ENCODE measurements at regions not wholly inside any gene's neighbourhood (a gene's known extent, or its start where the extent isn't known, plus 50 kb on each side); places are given as distances from the start of the nearest gene placed in this dataset.
A peak's percentile ranks its signal among the peaks of the same experiment; 100 is the strongest.

DNA sequence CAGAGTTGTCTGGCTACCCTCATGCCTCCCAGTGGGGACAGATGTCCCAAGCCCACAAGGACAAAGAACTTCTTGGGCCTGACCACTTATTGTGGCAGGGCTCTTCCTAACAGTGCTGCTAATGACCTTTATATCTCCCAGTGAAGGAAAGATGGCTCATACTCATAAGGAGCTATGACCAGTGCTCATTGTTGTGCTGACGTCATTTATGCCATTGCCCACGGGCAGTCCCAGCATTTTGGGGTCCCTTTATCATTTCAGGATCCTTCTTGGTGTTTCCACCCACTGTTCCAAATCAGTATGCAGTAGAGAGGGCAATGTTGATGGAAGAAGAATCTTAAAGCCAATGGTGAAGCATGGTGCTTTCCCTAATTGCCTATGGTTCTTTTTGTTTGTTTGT lies 1640.0 kb upstream of the PRR20A start:
- TF ChIP-seq, protein P1, sequence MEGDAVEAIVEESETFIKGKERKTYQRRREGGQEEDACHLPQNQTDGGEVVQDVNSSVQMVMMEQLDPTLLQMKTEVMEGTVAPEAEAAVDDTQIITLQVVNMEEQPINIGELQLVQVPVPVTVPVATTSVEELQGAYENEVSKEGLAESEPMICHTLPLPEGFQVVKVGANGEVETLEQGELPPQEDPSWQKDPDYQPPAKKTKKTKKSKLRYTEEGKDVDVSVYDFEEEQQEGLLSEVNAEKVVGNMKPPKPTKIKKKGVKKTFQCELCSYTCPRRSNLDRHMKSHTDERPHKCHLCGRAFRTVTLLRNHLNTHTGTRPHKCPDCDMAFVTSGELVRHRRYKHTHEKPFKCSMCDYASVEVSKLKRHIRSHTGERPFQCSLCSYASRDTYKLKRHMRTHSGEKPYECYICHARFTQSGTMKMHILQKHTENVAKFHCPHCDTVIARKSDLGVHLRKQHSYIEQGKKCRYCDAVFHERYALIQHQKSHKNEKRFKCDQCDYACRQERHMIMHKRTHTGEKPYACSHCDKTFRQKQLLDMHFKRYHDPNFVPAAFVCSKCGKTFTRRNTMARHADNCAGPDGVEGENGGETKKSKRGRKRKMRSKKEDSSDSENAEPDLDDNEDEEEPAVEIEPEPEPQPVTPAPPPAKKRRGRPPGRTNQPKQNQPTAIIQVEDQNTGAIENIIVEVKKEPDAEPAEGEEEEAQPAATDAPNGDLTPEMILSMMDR (IDR thresholded peaks at IDR 0.05; ENCODE audit: low read depth, low read length), result no peak
- DNase-seq, result no peak
- no peak overlapping the region for H3K4me3 ChIP-seq (ENCODE audit: low read depth, low read length)

DNA sequence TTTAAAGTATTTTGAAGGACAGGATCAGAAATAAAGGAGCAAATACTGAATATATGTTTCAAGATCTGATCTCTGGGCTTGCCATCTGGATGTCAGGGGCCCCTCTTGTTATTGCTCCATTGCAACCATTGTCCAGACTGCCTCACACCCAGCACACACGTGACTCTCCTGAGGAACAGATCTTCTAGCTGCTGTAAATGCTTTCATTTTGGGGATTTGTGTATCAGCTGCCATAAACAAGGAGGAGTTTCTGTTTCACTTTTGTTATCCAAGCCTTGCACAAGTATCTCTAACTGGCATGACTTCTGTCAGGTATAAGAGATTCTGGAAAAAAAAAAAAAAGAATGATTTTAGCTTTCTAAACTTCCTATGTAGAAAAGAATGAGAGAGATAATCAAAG lies 1624.1 kb upstream of the PRR20A start:
- Histone ChIP-seq H3K4me3 (ENCODE audit: low read depth, low read length) (no peak overlapping the region), H3K9me3 (ENCODE audit: severe bottlenecking) (no peaks in the 10 kb centered on the region), H3K27me3 (ENCODE audit: insufficient read depth, low read depth, severe bottlenecking) (no peaks in the 10 kb centered on the region), H3K27ac (no peak overlapping the region), H3K36me3 (no peaks in the 10 kb centered on the region)
- no peak for DNase-seq
- TF ChIP-seq, protein P1 (IDR thresholded peaks at IDR 0.05; ENCODE audit: low read depth, low read length), result no peak

More for the DNA sequence above, 1640.0 kb upstream of the PRR20A start:
- no peaks in the 10 kb centered on the region for H3K36me3 ChIP-seq
- H3K9me3 ChIP-seq (ENCODE audit: severe bottlenecking), result no peaks in the 10 kb centered on the region
- H3K27ac ChIP-seq, result no peak overlapping the region
- H3K27me3 ChIP-seq (ENCODE audit: insufficient read depth, low read depth, severe bottlenecking), result no peaks in the 10 kb centered on the region

DNA sequence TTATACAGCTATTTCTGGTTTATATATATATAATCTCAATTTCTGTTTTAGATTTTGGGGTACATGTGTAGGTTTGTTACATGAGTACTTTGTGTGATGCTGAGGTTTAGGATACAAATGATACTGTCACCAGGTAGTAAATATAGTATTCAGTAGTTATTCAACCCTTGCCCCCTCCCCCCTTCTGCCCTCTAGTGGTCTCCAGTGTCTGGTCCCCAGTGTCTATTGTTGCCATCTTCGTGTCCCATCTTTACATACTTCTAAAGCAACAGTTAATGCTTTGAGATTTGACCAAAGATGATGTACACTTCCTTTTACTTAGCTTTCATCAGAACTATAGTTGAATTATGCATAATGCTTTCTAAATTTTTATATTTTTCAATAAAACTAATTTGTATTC lies 1623.4 kb upstream of the PRR20A start:
- Histone ChIP-seq H3K27me3 (ENCODE audit: insufficient read depth, low read depth, severe bottlenecking) (no peaks in the 10 kb centered on the region), H3K9me3 (ENCODE audit: severe bottlenecking) (no peaks in the 10 kb centered on the region), H3K36me3 (no peaks in the 10 kb centered on the region), H3K27ac (no peak overlapping the region), H3K4me3 (ENCODE audit: low read depth, low read length) (no peak overlapping the region)
- TF ChIP-seq, protein P1 (IDR thresholded peaks at IDR 0.05; ENCODE audit: low read depth, low read length), result peak; percentile 39
- peak; percentile 14 for DNase-seq

DNA sequence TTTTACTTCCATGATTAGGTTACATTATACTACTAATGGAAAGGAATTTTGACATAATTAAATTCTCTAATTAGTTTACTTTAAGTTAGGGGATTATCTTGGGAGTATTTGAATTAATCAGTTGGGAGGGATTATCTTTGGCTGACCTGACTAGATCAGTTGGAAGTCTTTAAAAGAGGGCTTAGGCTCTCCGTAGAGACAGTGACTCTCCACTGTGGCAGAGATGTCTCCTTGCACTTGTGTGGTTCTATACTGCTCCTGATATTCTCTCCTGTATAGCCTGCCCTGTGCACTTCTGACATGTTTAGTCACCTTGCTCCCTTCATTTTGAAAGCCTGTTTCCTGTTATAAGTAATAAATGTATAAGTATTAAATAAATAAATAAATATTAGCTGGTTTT lies 1612.3 kb upstream of the PRR20A start:
- TF ChIP-seq, protein P1 (IDR thresholded peaks at IDR 0.05; ENCODE audit: low read depth, low read length), result no peak
- Histone ChIP-seq H3K4me3 (ENCODE audit: low read depth, low read length) (no peak overlapping the region), H3K9me3 (ENCODE audit: severe bottlenecking) (no peaks in the 10 kb centered on the region), H3K27ac (no peak overlapping the region), H3K27me3 (ENCODE audit: insufficient read depth, low read depth, severe bottlenecking) (no peaks in the 10 kb centered on the region), H3K36me3 (no peaks in the 10 kb centered on the region)
- peak; percentile 11 for DNase-seq

DNA sequence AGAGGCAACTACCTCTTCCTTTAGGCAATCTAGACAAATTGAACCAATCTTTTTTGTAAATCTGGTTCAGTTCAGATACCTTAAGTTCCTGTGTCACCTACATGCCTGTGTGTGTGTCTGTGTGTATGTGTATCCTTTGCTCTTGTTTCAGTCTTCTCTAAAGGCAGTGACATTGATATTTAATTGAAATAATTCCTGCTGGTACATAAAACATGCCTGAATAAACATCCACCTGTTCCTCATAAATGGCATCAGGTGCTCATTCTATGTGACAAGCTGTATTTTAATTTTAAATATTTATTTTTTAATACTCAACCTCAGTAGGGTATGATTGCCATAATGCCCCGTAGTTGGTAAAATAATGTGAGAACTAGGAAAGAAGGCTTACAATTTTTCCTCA lies 1606.4 kb upstream of the PRR20A start:
- Histone ChIP-seq H3K27me3 (ENCODE audit: insufficient read depth, low read depth, severe bottlenecking) (no peaks in the 10 kb centered on the region), H3K27ac (no peak overlapping the region), H3K4me3 (ENCODE audit: low read depth, low read length) (no peak overlapping the region), H3K9me3 (ENCODE audit: severe bottlenecking) (no peaks in the 10 kb centered on the region), H3K36me3 (no peaks in the 10 kb centered on the region)
- TF ChIP-seq, protein P1 (IDR thresholded peaks at IDR 0.05; ENCODE audit: low read depth, low read length), result no peak
- no peak for DNase-seq

DNA sequence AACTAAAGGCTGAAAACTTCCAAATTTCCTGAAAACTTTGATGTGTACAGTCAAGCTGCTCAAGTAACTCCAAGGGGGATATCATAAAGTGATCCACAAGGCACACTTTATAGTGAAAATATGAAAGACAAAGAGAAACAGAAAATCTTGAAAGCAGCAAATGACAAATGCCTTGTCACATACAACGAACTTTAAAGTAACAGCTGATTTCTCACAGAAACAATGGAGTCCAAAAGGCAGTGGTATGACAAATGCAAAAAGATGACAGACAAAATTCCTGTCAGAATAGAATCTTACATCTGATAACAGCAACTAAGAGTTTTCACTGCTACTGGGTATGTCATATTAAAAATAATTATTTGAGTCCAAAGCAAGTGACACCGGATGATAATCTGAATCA lies 1602.3 kb upstream of the PRR20A start:
- H3K27ac ChIP-seq, result no peak overlapping the region
- H3K4me3 ChIP-seq (ENCODE audit: low read depth, low read length), result no peak overlapping the region
- TF ChIP-seq, protein P1 (IDR thresholded peaks at IDR 0.05; ENCODE audit: low read depth, low read length), result no peak
- no peaks in the 10 kb centered on the region for H3K9me3 ChIP-seq (ENCODE audit: severe bottlenecking)
- no peaks in the 10 kb centered on the region for H3K36me3 ChIP-seq
- H3K27me3 ChIP-seq (ENCODE audit: insufficient read depth, low read depth, severe bottlenecking), result no peaks in the 10 kb centered on the region
- DNase-seq, result no peak
